ENCODE measurements at regions not wholly inside any gene's neighbourhood (a gene's known extent, or its start where the extent isn't known, plus 50 kb on each side); places are given as distances from the start of the nearest gene placed in this dataset.
"Not testable (repeated sequence)": the region's sequence is repeated elsewhere in the genome, so short reads cannot be mapped to it uniquely, and the experiment has no call there.

DNA sequence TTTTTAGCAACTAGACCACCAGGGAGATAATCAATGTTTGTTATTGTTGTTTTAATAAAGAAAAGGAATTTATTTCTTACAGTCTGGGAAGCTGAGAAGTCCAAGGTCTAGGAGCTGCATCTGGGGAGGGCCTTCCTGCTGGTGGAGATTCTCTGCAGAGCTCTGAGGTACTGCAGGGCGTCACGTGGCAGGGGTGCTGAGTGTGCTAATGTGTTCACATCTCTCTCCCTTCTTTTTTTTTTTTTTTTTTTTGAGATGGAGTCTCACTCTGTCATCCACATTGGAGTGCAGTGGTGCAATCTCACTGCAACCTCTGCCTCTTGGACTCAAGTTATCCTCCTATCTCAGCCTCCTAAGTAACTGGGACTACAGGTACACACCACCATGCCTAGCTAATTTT lies 150.9 kb upstream of the TRIM24 start:
- no peak for TF ChIP-seq Cebpa-rat (IDR thresholded peaks at IDR 0.05)
- Histone ChIP-seq H3K27me3 (no peaks in the 10 kb centered on the region), H4K20me1 (no peaks in the 10 kb centered on the region), H3K4me2 (no peak overlapping the region), H3K4me1 (no peaks in the 10 kb centered on the region), H3K9me3 (replicated peaks in 1 of 11) (peaks cover 0 to 6% (median 3%) of the 10 kb centered on the region in 11 experiments; a peak in 2 of 22 replicates), H3K9ac (no peak overlapping the region), H3K4me3 (no peak overlapping the region), H3K27ac (no peak overlapping the region), H3K36me3 (no peaks in the 10 kb centered on the region)

DNA sequence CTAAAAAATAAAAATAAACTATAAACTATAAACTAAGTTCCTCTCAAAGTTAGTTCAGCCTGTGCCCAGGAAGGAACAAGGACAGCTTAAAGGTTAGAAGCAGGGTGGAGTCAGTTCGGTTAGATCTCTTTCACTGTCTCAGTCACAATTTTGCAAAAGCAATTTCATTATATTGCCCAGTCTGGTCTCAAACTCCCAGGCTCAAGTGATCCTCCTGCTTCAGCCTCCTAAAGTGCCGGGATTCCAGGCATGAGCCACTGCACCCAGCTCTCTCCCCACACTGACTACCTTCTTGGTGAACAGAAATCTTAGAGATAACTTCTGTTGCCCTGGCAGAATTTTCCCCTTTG lies 146.3 kb upstream of the TRIM24 start:
- TF ChIP-seq Cebpa-rat (IDR thresholded peaks at IDR 0.05) = no peak
- Histone ChIP-seq H3K4me2 (no peak overlapping the region), H3K9ac (no peak overlapping the region), H3K4me3 (no peak overlapping the region), H3K27ac (no peak overlapping the region), H3K27me3 (no peaks in the 10 kb centered on the region), H3K9me3 (replicated peaks in 1 of 11) (peaks cover 0 to 14% (median 8%) of the 10 kb centered on the region in 11 experiments; a peak in 8 of 22 replicates), H3K36me3 (no peaks in the 10 kb centered on the region), H4K20me1 (no peaks in the 10 kb centered on the region), H3K4me1 (no peaks in the 10 kb centered on the region)

- H3K27ac ChIP-seq = no peak overlapping the region
- H4K20me1 ChIP-seq = no peaks in the 10 kb centered on the region
- TF ChIP-seq Cebpa-rat (IDR thresholded peaks at IDR 0.05) = no peak
- H3K36me3 ChIP-seq = no peaks in the 10 kb centered on the region
- peaks cover 0 to 13% (median 5%) of the 10 kb centered on the region in 11 experiments; a peak in 6 of 22 replicates for H3K9me3 ChIP-seq (replicated peaks in 1 of 11)
- H3K4me1 ChIP-seq = no peaks in the 10 kb centered on the region
- H3K27me3 ChIP-seq = no peaks in the 10 kb centered on the region
- no peak overlapping the region for H3K9ac ChIP-seq
- H3K4me3 ChIP-seq = no peak overlapping the region
- no peak overlapping the region for H3K4me2 ChIP-seq
These were observed 143.5 kb upstream of the TRIM24 start for GRCh38 chr7:138316421-138317043.

DNA sequence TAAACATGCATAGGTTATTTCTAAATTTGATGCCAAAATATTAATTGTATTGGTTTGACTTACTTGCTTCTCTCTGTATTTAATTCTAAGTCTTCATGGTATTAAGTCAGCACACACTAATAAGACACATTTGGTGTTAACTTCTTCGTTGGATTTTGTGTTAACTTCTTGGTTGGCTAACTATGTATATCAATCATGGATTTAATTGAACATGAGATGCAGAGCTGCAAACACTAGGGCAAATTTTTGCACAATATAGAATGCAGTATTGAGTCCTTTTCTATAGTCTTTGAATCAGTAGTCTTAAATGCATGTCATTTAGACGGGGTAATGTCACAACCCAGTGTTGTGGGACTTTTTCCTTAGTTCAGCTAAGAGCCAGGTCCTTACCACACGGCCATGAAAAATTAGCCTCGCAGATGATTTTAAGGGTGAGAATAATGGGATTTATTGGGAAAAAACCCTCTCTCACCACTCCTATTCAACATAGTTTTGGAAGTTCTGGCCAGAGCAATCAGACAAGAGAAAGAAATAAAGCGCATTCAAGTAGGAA lies 142.9 kb upstream of the TRIM24 start:
- Histone ChIP-seq H3K27ac (no peak overlapping the region), H3K27me3 (no peaks in the 10 kb centered on the region), H3K36me3 (no peaks in the 10 kb centered on the region), H3K4me2 (no peak overlapping the region), H3K4me3 (no peak overlapping the region), H3K9me3 (replicated peaks in 1 of 11) (peaks cover 0 to 13% (median 5%) of the 10 kb centered on the region in 11 experiments; a peak in 6 of 22 replicates), H3K4me1 (no peaks in the 10 kb centered on the region), H3K9ac (no peak overlapping the region), H4K20me1 (no peaks in the 10 kb centered on the region)
- no peak for TF ChIP-seq Cebpa-rat (IDR thresholded peaks at IDR 0.05)

- H3K4me3 ChIP-seq = no peak overlapping the region
- H4K20me1 ChIP-seq = no peaks in the 10 kb centered on the region
- TF ChIP-seq Cebpa-rat (IDR thresholded peaks at IDR 0.05) = no peak
- no peaks in the 10 kb centered on the region for H3K36me3 ChIP-seq
- H3K4me2 ChIP-seq = no peak overlapping the region
- peaks cover 23 to 40% (median 35%) of the 10 kb centered on the region in 11 experiments for H3K9me3 ChIP-seq (replicated peaks in 1 of 11)
- no peak overlapping the region for H3K9ac ChIP-seq
- H3K27ac ChIP-seq = no peak overlapping the region
- H3K4me1 ChIP-seq = no peaks in the 10 kb centered on the region
- H3K27me3 ChIP-seq = no peaks in the 10 kb centered on the region
These were observed 135.1 kb upstream of the TRIM24 start for GRCh38 chr7:138324941-138325340.

DNA sequence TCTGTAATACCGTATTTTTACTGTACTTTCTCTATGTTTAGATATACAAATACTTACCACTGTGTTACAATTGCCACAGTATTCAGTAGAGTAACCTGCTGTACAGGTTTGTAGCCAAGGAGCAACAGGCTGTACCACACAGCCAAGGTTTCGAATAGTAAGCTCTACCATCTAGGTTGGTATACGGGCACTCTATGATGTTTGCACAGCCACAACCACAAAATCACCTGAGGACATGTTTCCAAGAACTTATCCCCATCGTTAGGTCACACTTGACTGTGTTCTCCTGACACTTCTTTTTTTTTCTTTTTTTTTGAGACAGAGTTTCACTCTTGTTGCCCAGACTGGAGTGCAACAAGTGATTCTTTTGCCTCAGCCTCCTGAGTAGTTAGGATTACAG lies 134.6 kb upstream of the TRIM24 start:
- H3K36me3 ChIP-seq = no peaks in the 10 kb centered on the region
- H3K4me3 ChIP-seq = no peak overlapping the region
- no peaks in the 10 kb centered on the region for H3K27me3 ChIP-seq
- no peak overlapping the region for H3K4me2 ChIP-seq
- H3K9me3 ChIP-seq (replicated peaks in 1 of 11) = peaks cover 23 to 45% (median 39%) of the 10 kb centered on the region in 11 experiments
- no peaks in the 10 kb centered on the region for H3K4me1 ChIP-seq
- H4K20me1 ChIP-seq = no peaks in the 10 kb centered on the region
- TF ChIP-seq Cebpa-rat (IDR thresholded peaks at IDR 0.05) = no peak
- no peak overlapping the region for H3K27ac ChIP-seq
- H3K9ac ChIP-seq = no peak overlapping the region

GRCh38 chr7:138328215-138328614 lies 131.8 kb upstream of the TRIM24 start:
- H3K9ac ChIP-seq = no peak overlapping the region
- no peaks in the 10 kb centered on the region for H3K4me1 ChIP-seq
- peaks cover 49 to 72% (median 67%) of the 10 kb centered on the region in 11 experiments for H3K9me3 ChIP-seq (replicated peaks in 1 of 11)
- H3K4me2 ChIP-seq = no peak overlapping the region
- H3K4me3 ChIP-seq = no peak overlapping the region
- no peak overlapping the region for H3K27ac ChIP-seq
- no peaks in the 10 kb centered on the region; a peak in 1 of 22 replicates for H3K36me3 ChIP-seq
- no peak for TF ChIP-seq Cebpa-rat (IDR thresholded peaks at IDR 0.05)
- H4K20me1 ChIP-seq = no peaks in the 10 kb centered on the region
- H3K27me3 ChIP-seq = no peaks in the 10 kb centered on the region

DNA sequence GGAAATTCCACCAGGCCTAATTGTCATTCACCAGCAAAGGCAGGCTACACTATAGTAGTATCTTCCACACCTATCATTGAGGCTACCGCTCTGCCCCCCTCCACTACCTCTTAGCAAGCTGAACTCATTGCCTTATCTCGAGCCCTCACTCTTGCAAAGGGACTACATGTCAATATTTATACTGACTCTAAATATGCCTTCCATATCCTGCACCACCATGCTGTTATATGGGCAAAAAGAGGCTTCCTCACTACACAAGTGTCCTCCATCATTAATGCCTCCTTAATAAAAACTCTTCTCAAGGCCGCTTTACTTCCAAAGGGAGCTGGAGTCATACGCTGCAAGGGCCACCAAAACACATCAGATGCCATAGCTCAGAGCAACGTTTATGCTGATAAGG lies 127.2 kb upstream of the TRIM24 start:
- H3K4me3 ChIP-seq, H3K4me1 ChIP-seq, H3K27ac ChIP-seq, H3K9ac ChIP-seq, H3K36me3 ChIP-seq, H3K27me3 ChIP-seq, H4K20me1 ChIP-seq, H3K4me2 ChIP-seq: not testable (repeated sequence)
- peaks cover 67 to 99% (median 81%) of the 10 kb centered on the region in 11 experiments for H3K9me3 ChIP-seq (replicated peaks in 1 of 11)

- Histone ChIP-seq H4K20me1 (no peaks in the 10 kb centered on the region), H3K4me2 (no peak overlapping the region), H3K36me3 (no peaks in the 10 kb centered on the region), H3K9ac (no peak overlapping the region), H3K4me1 (no peaks in the 10 kb centered on the region), H3K27me3 (no peaks in the 10 kb centered on the region), H3K27ac (no peak overlapping the region), H3K9me3 (replicated peaks in 1 of 11) (peaks cover 80 to 99% (median 88%) of the 10 kb centered on the region in 11 experiments), H3K4me3 (no peak overlapping the region)
- no peak for TF ChIP-seq Cebpa-rat (IDR thresholded peaks at IDR 0.05)
These were observed 121.7 kb upstream of the TRIM24 start for GRCh38 chr7:138338361-138338760.

DNA sequence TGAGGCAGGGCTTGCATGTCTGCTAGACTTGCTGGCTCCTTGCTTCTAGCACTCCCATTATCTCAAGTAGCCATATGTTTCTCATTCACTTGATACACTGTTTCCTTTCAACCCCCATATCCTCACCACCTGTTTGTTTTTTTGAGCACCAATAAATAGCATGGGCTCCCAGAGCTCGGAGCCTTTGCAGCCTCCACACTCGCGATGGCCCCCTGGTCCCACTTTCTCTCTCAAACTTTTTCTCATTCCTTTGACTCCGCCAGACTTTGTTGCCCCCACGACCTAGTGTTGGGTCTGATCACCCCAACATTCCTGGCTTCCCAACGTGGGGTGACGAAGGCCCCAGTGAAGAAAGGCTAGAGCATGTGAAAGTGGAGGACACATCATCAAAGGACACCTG lies 120.8 kb upstream of the TRIM24 start:
- not testable (repeated sequence) for H3K4me1 ChIP-seq

More for the DNA sequence above, 120.8 kb upstream of the TRIM24 start:
- H3K4me2 ChIP-seq, H3K27me3 ChIP-seq, H3K9ac ChIP-seq, H3K36me3 ChIP-seq, H3K27ac ChIP-seq, H4K20me1 ChIP-seq, H3K4me3 ChIP-seq: not testable (repeated sequence)
- H3K9me3 ChIP-seq (replicated peaks in 1 of 11) = peaks cover 80 to 99% (median 88%) of the 10 kb centered on the region in 11 experiments
